NCI-H146 (cell line): ENCODE measurements at regions not wholly inside any gene's neighbourhood (a gene's known extent, or its start where the extent isn't known, plus 50 kb on each side); places are given as distances from the start of the nearest gene placed in this dataset.
"Not testable (repeated sequence)": the region's sequence is repeated elsewhere in the genome, so short reads cannot be mapped to it uniquely, and the experiment has no call there.

Experiments
- DNase-seq: peaks from one replicate; lab custom pipeline; 2025; lab: John Stamatoyannopoulos, UW

DNA sequence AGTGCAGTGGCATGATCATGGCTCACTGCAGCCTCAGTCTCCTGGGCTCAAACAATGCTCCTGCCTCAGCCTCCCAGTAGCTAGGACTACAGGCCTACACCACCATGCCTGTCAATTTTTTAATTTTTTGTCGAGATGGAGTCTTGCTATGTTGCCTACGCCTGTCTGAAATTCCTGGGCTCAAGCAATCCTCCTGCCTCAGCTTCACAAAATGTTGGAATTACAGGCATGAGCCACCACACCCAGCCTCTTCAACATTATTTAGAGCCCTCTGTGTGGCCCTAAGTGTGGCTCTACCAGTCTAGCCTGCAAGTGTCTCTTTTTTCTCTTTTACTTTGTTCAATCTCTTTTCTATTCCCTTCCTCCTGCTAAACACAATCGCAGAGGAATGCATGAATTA, 154.4 kb upstream of the EPB41L4A start:
- DNase-seq = no peak

DNA sequence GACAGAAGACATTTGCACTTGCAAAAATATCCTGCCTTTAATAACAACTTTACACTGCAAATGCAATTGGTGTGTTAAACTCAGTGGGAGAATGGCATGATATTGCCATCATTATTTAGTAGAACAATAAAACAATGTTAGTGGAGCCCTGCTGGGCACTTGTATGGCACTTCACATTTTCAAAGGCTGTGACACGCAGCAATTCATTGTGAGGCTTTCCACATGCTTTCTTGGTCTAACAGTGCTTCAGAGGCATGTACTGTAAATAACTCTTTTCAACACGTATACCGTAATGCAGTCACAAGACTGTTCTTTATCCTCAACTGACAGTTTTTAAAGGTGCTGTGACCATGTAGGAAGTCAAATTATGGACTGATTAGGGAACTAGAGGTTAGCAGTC, 155.5 kb upstream of the EPB41L4A start:
- no peak for DNase-seq

DNA sequence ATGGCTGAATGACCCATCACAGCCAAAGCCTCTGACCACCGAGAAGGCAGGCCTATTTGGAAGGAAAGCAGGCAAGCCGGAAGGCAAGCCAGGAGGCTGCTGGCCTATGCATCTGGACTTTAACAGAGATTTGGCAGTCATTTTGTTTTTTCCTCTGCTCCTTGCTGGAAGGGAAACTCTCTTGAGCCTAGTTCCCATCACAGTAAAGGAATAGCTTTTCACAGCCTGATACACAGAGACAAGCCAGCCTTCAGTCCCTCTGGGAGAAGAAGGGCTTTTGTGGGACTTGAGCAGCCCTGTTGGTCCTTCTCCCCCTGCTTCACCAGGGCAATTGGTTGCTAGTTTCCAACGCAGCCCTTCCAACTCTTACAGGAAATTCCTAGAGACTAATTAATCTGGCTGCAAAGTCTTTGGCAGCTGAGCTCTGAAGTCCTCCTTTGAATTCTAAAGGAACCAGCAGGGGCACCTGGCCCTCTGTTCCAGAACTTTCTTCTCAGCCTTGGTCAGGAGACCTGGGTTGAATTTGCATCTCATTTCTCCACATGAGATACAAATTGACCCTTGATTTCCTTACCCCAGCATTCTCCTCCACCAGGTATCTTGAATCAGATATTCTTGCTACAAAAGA, 157.3 kb upstream of the EPB41L4A start:
- no peak for DNase-seq

- DNase-seq = no peak
Measured at GRCh38 chr5:112579599-112580170, 158.0 kb upstream of the APC start.

DNA sequence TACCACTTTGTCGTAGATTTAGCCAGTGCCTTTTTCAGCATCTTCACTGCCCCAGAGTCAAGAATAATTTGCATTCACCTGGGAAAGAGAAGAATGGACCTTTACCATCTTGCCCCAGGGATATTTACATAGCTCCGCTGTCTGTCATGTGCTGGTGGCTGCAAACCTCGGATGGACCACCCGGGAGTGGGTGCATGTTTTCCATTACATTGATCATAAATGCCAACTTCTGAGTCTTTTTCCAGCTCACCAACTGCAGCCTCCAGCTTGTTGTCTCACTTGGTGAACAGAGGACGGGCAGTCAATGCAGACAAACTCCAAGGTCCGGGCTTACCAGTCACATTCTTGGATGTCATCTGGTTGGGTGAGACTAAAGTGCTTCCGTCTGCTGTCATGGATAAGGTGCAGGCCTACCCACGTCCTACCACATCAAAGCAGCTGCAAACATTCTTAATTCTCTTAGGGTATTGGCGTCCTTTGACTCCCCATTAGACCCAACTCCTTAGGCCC, 155.8 kb upstream of the APC start:
- no peak for DNase-seq

DNA sequence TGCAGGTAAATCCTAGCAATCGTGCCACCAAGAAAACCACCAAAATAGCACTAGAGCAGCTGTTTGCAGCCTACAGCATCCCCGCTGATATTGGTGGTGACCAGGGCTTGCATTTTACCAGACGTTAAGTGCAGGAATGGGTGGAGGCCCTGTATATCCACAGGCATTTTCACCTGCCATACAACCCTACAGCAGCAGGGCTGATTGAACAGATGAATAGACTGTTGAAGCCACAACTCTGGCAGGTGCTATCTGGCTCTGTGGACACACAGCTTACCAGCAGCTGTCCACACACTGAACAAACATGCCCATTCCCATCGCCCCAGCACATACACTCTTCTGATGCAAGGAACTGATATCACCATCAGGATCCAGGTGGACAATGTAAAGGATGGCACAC, 154.5 kb upstream of the APC start:
- DNase-seq = peak; percentile 53

DNA sequence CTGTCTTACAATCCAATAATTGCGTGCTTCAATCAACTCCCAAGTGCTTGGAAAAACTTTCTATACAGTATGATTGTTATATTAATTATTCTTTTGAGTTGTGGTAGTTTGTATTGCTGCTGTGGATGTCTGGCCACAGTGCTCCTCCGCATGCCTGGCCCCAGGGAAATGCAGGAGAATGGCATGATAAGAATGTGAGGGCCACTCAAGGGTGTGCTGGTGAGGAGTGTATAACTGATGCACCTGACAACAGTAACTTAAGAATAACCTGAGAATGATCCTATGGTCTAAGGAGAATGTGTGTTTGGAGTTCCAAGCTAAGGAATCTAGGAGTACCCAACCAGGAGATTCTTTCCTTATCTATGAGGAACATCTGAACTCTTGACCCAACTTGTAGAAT, 152.9 kb upstream of the APC start:
- DNase-seq = no peak

DNA sequence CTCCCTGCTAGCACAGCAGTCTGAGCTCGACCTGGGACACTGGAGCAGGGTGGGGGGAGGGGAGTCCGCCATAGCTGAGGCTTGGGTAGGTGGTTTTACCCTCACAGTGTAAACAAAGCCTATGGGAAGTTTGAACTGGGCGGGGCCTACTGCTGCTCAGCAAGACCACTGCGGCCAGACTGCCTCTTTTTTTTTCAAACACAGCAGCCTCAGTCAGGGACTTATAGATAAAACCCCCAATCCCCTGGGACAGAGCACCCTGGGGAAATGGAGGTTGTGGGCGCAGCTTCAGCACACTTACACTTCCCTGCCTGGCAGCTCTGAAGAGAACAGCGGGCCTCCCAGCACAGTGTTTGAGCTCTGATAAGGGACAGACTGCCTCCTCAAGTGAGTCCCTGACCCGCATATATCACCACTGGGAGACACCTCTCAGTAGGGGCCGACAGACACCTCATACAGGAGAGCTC, 151.1 kb upstream of the APC start:
- no peak for DNase-seq

DNA sequence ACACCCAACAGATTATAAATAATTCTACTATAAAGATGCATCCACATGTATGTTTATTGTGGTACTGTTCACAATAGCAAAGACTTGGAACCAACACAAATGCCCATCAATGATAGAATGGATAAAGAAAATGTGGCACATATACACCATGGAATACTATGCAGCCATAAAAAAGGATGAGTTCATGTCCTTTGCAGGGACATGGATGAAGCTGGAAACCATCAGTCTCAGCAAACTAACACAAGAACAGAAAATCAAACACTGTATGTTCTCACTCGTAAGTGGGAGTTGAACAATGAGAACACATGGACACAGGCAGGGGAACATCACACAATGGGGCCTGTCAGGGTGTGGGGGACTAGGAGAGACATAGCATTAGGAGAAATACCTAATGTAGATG, 146.8 kb upstream of the APC start:
- not testable (repeated sequence) for DNase-seq

- DNase-seq = no peak
Measured at GRCh38 chr5:112594095-112594850, 143.4 kb upstream of the APC start.

- no peak for DNase-seq
Measured at GRCh38 chr5:112594941-112595340, 142.7 kb upstream of the APC start.

DNA sequence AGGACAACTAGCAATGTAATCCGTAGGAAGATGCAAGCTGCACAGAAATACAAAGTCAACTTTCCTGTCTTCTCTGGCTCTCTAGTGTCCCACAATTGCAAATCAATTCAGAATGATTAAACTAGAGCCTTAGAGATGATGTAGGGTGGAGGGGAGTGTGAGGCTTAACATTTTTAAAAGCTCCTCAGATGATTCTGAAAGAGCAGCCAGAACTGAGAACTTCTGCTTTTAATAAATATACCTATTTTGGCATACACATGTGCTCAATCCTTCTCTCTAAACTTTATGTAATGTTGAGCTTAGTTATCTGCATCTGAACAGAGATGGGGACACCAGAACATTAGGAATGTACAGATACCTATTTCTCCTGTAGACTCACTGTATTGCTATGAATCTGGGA, 139.9 kb upstream of the APC start:
- DNase-seq = no peak

GRCh38 chr5:112600510-112600909, 137.2 kb upstream of the APC start:
- DNase-seq = not testable (repeated sequence)

DNA sequence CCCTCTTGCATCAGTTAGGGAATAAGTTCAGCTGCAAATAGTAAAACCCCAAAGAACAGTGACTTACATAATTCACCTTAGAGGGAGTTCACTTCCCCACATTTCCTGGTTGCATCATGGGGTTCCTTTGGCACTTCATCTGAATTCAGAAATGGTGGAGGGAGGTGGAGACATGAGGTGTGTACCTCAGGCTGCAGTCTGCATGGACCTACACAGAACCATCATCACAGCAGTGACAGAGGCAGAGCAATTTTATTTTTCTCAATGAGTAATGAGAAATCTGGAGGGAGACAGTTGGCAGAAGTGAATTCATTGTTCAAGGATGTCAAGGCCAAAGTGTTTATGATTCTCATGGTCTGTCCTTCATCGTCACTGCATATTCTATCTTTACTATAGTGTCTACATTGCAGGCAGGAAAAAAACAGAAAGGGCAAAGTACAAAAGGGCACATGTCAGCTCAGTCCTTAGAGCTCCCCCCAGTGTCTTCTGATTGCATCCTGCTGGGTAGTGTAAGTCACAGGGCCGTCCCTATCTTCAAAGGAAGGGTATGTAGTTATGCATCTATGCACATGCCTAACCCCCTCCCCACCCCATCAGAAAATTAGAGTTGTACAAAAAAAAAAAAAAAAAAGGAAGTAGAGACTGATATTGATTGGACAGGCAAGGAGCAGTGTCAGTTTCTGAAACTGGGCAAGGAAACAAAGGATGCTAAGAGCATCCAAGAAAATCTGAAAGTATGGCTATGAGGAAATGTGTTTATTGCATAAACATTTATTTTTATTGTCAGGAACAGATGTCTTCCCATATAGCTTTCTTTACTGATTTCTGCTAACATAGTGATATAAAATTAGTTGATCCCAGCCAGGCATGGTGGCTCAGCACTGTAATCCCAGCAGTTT, 132.7 kb upstream of the APC start:
- no peak for DNase-seq

DNA sequence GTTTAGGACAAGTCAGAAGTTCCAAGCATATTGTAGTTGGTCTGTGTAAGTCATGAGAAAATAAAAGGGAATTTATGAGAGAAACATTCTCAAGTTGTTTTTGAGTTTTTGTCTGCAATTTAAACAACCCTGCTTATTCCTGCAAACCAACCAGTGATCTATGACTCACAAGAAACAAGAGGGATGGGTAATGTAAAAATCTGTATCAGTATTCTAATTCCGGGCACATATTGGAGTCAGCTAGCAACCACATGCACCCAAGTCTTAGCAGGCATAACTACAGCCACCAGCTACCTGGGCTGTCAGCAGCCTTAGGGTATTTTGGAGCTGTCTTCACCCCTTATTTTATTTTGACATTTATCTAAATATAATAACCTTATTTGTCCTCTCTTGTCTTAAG, 128.7 kb upstream of the APC start:
- no peak for DNase-seq

- DNase-seq = no peak
Measured at GRCh38 chr5:112612663-112613062, 125.0 kb upstream of the APC start.

- no peak for DNase-seq
Measured at GRCh38 chr5:112614285-112614684, 123.4 kb upstream of the APC start.

GRCh38 chr5:112614986-112615385, 122.7 kb upstream of the APC start:
- DNase-seq = no peak

GRCh38 chr5:112616812-112617547, 120.7 kb upstream of the APC start:
- DNase-seq = peak; percentile 23

DNA sequence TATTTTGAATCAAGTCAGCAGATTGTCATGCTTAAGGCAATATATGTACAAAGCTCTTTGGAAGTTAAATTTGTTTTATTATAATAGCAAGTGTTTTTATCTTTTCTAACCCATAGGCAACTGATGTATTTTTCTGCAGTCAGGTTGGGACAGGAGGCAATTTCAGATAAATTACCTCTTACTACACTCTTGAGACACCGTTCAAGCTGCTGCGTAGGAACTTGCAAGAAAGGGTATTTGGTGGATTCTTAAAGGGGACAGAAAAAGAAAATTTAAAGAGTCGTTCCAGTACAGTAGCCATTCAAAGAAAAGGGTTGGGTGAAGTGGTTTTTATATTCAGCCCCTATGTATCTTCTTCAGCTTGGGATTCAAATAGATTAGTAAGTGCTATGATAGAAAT, 112.4 kb upstream of the APC start:
- DNase-seq = no peak

- no peak for DNase-seq
Measured at GRCh38 chr5:112625689-112626438, 111.8 kb upstream of the APC start.
